GM18951 (cell line): ENCODE measurements at regions not wholly inside any gene's neighbourhood (a gene's known extent, or its start where the extent isn't known, plus 50 kb on each side); places are given as distances from the start of the nearest gene placed in this dataset.

Experiments
- POLR2A ChIP-seq: IDR thresholded peaks from 4 replicates; pipeline ENCODE4 v1.6.1; 2011; ENCODE audit warnings: mild to moderate bottlenecking; ENCODE audit not compliant: insufficient read length, insufficient read depth; ENCODE audit errors: extremely low read depth
- in situ Hi-C: fragments of 300-500 bp; cut with MboI; formaldehyde crosslinking; loops from one replicate; pipeline ENCODE4 v1.12.0; 2022; ENCODE audit warnings: low sequenced_read_pairs, mixed read lengths, inconsistent platforms; ENCODE audit not compliant: unreplicated experiment

GRCh38 chr2:145324748-145325147 is 804.8 kb upstream of the ZEB2 start:
- no peak for TF ChIP-seq POLR2A
- in situ Hi-C loops, result no loop called here

- in situ Hi-C loops, result no loop called here
- TF ChIP-seq POLR2A, result no peak
These were observed 803.6 kb upstream of the ZEB2 start for GRCh38 chr2:145323512-145323911.

GRCh38 chr2:145321344-145321743 is 801.4 kb upstream of the ZEB2 start:
- no peak for TF ChIP-seq POLR2A
- in situ Hi-C loops, result no loop called here

- in situ Hi-C loops, result no loop called here
These were observed 796.6 kb upstream of the ZEB2 start for GRCh38 chr2:145316496-145316895.

GRCh38 chr2:145315053-145315452 is 795.1 kb upstream of the ZEB2 start:
- TF ChIP-seq POLR2A, result no peak
- in situ Hi-C loops, result no loop called here

More at GRCh38 chr2:145316496-145316895, 796.6 kb upstream of the ZEB2 start:
- TF ChIP-seq POLR2A, result no peak

- TF ChIP-seq POLR2A, result no peak
- in situ Hi-C loops, result no loop called here
These were observed 794.3 kb upstream of the ZEB2 start for GRCh38 chr2:145314119-145314633.

- in situ Hi-C loops, result no loop called here
These were observed 786.0 kb upstream of the ZEB2 start for GRCh38 chr2:145305889-145306288.

GRCh38 chr2:145304501-145304900 is 784.6 kb upstream of the ZEB2 start:
- no peak for TF ChIP-seq POLR2A
- in situ Hi-C loops, result no loop called here

More at GRCh38 chr2:145305889-145306288, 786.0 kb upstream of the ZEB2 start:
- TF ChIP-seq POLR2A, result no peak

GRCh38 chr2:145303536-145303935 is 783.6 kb upstream of the ZEB2 start:
- in situ Hi-C loops, result no loop called here
- TF ChIP-seq POLR2A, result no peak

GRCh38 chr2:145302886-145303285 is 783.0 kb upstream of the ZEB2 start:
- in situ Hi-C loops, result no loop called here

GRCh38 chr2:145302451-145302850 is 782.5 kb upstream of the ZEB2 start:
- in situ Hi-C loops, result no loop called here
- TF ChIP-seq POLR2A, result no peak

More at GRCh38 chr2:145302886-145303285, 783.0 kb upstream of the ZEB2 start:
- no peak for TF ChIP-seq POLR2A

GRCh38 chr2:145299368-145299767 is 779.4 kb upstream of the ZEB2 start:
- TF ChIP-seq POLR2A, result no peak
- in situ Hi-C loops, result no loop called here

GRCh38 chr2:145292166-145292565 is 772.2 kb upstream of the ZEB2 start:
- in situ Hi-C loops, result no loop called here
- TF ChIP-seq POLR2A, result no peak

- in situ Hi-C loops, result no loop called here
These were observed 771.1 kb upstream of the ZEB2 start for GRCh38 chr2:145290986-145291385.

GRCh38 chr2:145289946-145290345 is 770.0 kb upstream of the ZEB2 start:
- no peak for TF ChIP-seq POLR2A

More at GRCh38 chr2:145290986-145291385, 771.1 kb upstream of the ZEB2 start:
- no peak for TF ChIP-seq POLR2A

GRCh38 chr2:145288650-145289496 is 769.0 kb upstream of the ZEB2 start:
- in situ Hi-C loops, result no loop called here
- no peak for TF ChIP-seq POLR2A

More at GRCh38 chr2:145289946-145290345, 770.0 kb upstream of the ZEB2 start:
- in situ Hi-C loops, result no loop called here
